Mesenchymal stem cell (in vitro differentiated cells and primary cell): ENCODE measurements at regions not wholly inside any gene's neighbourhood (a gene's known extent, or its start where the extent isn't known, plus 50 kb on each side); places are given as distances from the start of the nearest gene placed in this dataset.

Experiments used
- DNase-seq: peaks from one replicate; pipeline ENCODE4 v3.0.0-alpha.2; 2013
- H2AFZ ChIP-seq: one replicate; pipeline ENCODE4 v1.6.1; 2013; ENCODE audit warnings: low read depth, mild to moderate bottlenecking, control low read depth, inconsistent platforms, low read length, moderate library complexity
- H2AK5ac ChIP-seq: 2 replicates; pipeline ENCODE4 v1.6.1; 2013; ENCODE audit warnings: low read length, moderate library complexity, mild to moderate bottlenecking, inconsistent platforms; ENCODE audit not compliant: severe bottlenecking
- H2BK120ac ChIP-seq: one replicate; pipeline ENCODE4 v1.6.1; 2013; ENCODE audit warnings: low read depth, mild to moderate bottlenecking, inconsistent platforms, low read length, moderate library complexity
- H2BK12ac ChIP-seq, 2 experiments: one replicate each; pipeline ENCODE4 v1.6.1; 2013; ENCODE audit warnings: inconsistent platforms in 2 of 2, low read length in 2 of 2, mild to moderate bottlenecking in 2 of 2, moderate library complexity in 2 of 2, control low read depth in 1 of 2
- H2BK15ac ChIP-seq: one replicate; pipeline ENCODE4 v1.6.1; 2013; ENCODE audit warnings: mild to moderate bottlenecking, low read depth, inconsistent platforms; ENCODE audit not compliant: poor library complexity, severe bottlenecking
- H2BK5ac ChIP-seq: 2 replicates; pipeline ENCODE4 v1.6.1; 2013; ENCODE audit warnings: low read depth, mild to moderate bottlenecking, low read length, control low read depth, inconsistent platforms; ENCODE audit not compliant: poor library complexity, severe bottlenecking
- H3K14ac ChIP-seq, 2 experiments: one replicate each; pipeline ENCODE4 v1.6.1; 2013; ENCODE audit warnings: inconsistent platforms in 2 of 2, low read length in 2 of 2, control low read depth in 1 of 2, mild to moderate bottlenecking in 1 of 2, moderate library complexity in 1 of 2
- H3K18ac ChIP-seq, 2 experiments: one replicate each; pipeline ENCODE4 v1.6.1; 2013; ENCODE audit warnings: inconsistent platforms in 2 of 2, low read length in 2 of 2, control low read depth in 1 of 2, low read depth in 1 of 2, mild to moderate bottlenecking in 1 of 2
- H3K23ac ChIP-seq, 2 experiments: one replicate each; pipeline ENCODE4 v1.6.1; 2013; ENCODE audit warnings: inconsistent platforms in 2 of 2, low read length in 2 of 2, mild to moderate bottlenecking in 2 of 2, moderate library complexity in 2 of 2, control low read depth in 1 of 2
- H3K27ac ChIP-seq: 2 replicates; pipeline ENCODE4 v1.5.1; 2013; ENCODE audit warnings: mild to moderate bottlenecking, moderate library complexity, low read length, control low read depth, inconsistent platforms; ENCODE audit not compliant: poor library complexity, severe bottlenecking
- H3K27me3 ChIP-seq, 2 experiments: 2 replicates each; pipeline versions ENCODE4 v1.6.1 to v1.7.0; 2013; ENCODE audit warnings: low read length in 2 of 2, mild to moderate bottlenecking in 2 of 2, moderate library complexity in 2 of 2, control low read depth in 1 of 2, inconsistent platforms in 1 of 2; ENCODE audit not compliant: control insufficient read depth in 1 of 2, insufficient read depth in 1 of 2
- H3K36me3 ChIP-seq, 2 experiments: 2 replicates each; pipeline versions ENCODE4 v1.6.1 to v1.7.0; 2013; ENCODE audit warnings: low read length in 2 of 2, control low read depth in 1 of 2, inconsistent platforms in 1 of 2, low read depth in 1 of 2, mild to moderate bottlenecking in 1 of 2; ENCODE audit not compliant: insufficient read depth in 2 of 2, control insufficient read depth in 1 of 2
- H3K4ac ChIP-seq, 2 experiments: one replicate each; pipeline ENCODE4 v1.6.1; 2013; ENCODE audit warnings: inconsistent platforms in 2 of 2, low read length in 2 of 2, mild to moderate bottlenecking in 2 of 2, moderate library complexity in 2 of 2, control low read depth in 1 of 2, low read depth in 1 of 2
- H3K4me1 ChIP-seq: 2 replicates; pipeline ENCODE4 v1.6.1; 2013; ENCODE audit warnings: low read depth, low read length, control low read depth; ENCODE audit not compliant: control insufficient read depth, insufficient read depth
- H3K4me2 ChIP-seq: 2 replicates; pipeline ENCODE4 v1.6.1; 2013; ENCODE audit warnings: low read length, mild to moderate bottlenecking, inconsistent platforms; ENCODE audit not compliant: poor library complexity, severe bottlenecking
- H3K4me3 ChIP-seq, 2 experiments: 2 replicates each; pipeline versions ENCODE4 v1.5.1 to v1.7.0; 2013; ENCODE audit warnings: low read length in 2 of 2, mild to moderate bottlenecking in 2 of 2, control low read depth in 1 of 2, low read depth in 1 of 2; ENCODE audit not compliant: insufficient read depth in 1 of 2
- H3K79me1 ChIP-seq: replicated peaks from 2 replicates; pipeline ENCODE4 v1.6.1; 2013; ENCODE audit warnings: mild to moderate bottlenecking, control low read depth, low read length, inconsistent platforms; ENCODE audit not compliant: poor library complexity, severe bottlenecking
- H3K9ac ChIP-seq: 2 replicates; pipeline ENCODE4 v1.7.0; 2013; ENCODE audit warnings: mild to moderate bottlenecking, low read length, moderate library complexity
- H3K9me3 ChIP-seq: 2 replicates; pipeline ENCODE4 v1.7.0; 2013; ENCODE audit warnings: mild to moderate bottlenecking, low read length; ENCODE audit not compliant: control insufficient read depth
- H4K8ac ChIP-seq: one replicate; pipeline ENCODE4 v1.6.1; 2013; ENCODE audit warnings: inconsistent platforms, mild to moderate bottlenecking, low read length, moderate library complexity
- H4K91ac ChIP-seq: one replicate; pipeline ENCODE4 v1.6.1; 2013; ENCODE audit warnings: mild to moderate bottlenecking, low read length, inconsistent platforms
- WGBS: methylation state at CpG from one replicate; pipeline ENCODE4 v1.1.7; 2013; ENCODE audit warnings: mixed read lengths; 5-methylcytosine and 5-hydroxymethylcytosine counted together

GRCh38 chr15:26438718-26439117, 334.1 kb downstream of the GABRB3 start:
- H2BK12ac ChIP-seq, result no peak overlapping the region
- no peak overlapping the region for H4K8ac ChIP-seq
- no peak overlapping the region for H2BK5ac ChIP-seq
- H2BK15ac ChIP-seq, result no peak overlapping the region
- WGBS, result 82% methylated on average over 6 of the region's 6 CpGs
- H3K27me3 ChIP-seq, result no peaks in the 10 kb centered on the region
- no peak overlapping the region for H3K4me2 ChIP-seq
- H3K4me3 ChIP-seq, result no peak overlapping the region
- no peak overlapping the region for H3K18ac ChIP-seq
- H3K9me3 ChIP-seq, result peaks cover 3% of the 10 kb centered on the region
- no peaks in the 10 kb centered on the region for H3K36me3 ChIP-seq
- no peak overlapping the region for H3K9ac ChIP-seq
- H3K23ac ChIP-seq, result no peak overlapping the region
- H3K79me1 ChIP-seq, result no peaks in the 10 kb centered on the region
- no peak overlapping the region for H2BK120ac ChIP-seq
- no peaks in the 10 kb centered on the region for H3K4me1 ChIP-seq
- no peak overlapping the region for H3K14ac ChIP-seq
- H2AK5ac ChIP-seq, result no peak overlapping the region
- no peak overlapping the region for H3K27ac ChIP-seq
- no peak overlapping the region for H4K91ac ChIP-seq
- DNase-seq, result no peak
- no peak overlapping the region for H2AFZ ChIP-seq
- H3K4ac ChIP-seq, result no peak overlapping the region

GRCh38 chr15:26438316-26438715, 334.6 kb downstream of the GABRB3 start:
- Histone ChIP-seq H3K4me3 (no peak overlapping the region), H3K18ac (no peak overlapping the region)

GRCh38 chr15:26433818-26434217, 339.0 kb downstream of the GABRB3 start:
- no peak overlapping the region for H2AFZ ChIP-seq
- no peak overlapping the region for H3K4me2 ChIP-seq
- no peak overlapping the region for H4K8ac ChIP-seq
- H3K4me3 ChIP-seq, result no peak overlapping the region
- no peaks in the 10 kb centered on the region for H3K36me3 ChIP-seq
- H3K23ac ChIP-seq, result no peak overlapping the region
- H3K27ac ChIP-seq, result no peak overlapping the region
- H3K9ac ChIP-seq, result no peak overlapping the region
- no peak overlapping the region for H2BK5ac ChIP-seq
- no peak overlapping the region for H3K18ac ChIP-seq
- H2AK5ac ChIP-seq, result no peak overlapping the region
- H3K9me3 ChIP-seq, result peaks cover 8% of the 10 kb centered on the region
- 90% methylated on average over 5 of the region's 5 CpGs for WGBS
- H2BK12ac ChIP-seq, result no peak overlapping the region
- H3K14ac ChIP-seq, result no peak overlapping the region
- no peak for DNase-seq
- H3K4me1 ChIP-seq, result no peaks in the 10 kb centered on the region
- H2BK15ac ChIP-seq, result no peak overlapping the region
- H3K27me3 ChIP-seq, result no peaks in the 10 kb centered on the region
- H4K91ac ChIP-seq, result no peak overlapping the region
- H2BK120ac ChIP-seq, result no peak overlapping the region
- H3K79me1 ChIP-seq, result no peaks in the 10 kb centered on the region
- H3K4ac ChIP-seq, result no peak overlapping the region

More at GRCh38 chr15:26438316-26438715, 334.6 kb downstream of the GABRB3 start:
- Histone ChIP-seq H3K4me1 (no peaks in the 10 kb centered on the region), H3K9me3 (peaks cover 3% of the 10 kb centered on the region), H2BK5ac (no peak overlapping the region), H4K8ac (no peak overlapping the region), H2BK120ac (no peak overlapping the region), H3K27me3 (no peaks in the 10 kb centered on the region), H3K14ac (no peak overlapping the region), H2BK12ac (no peak overlapping the region), H3K4ac (no peak overlapping the region), H3K79me1 (no peaks in the 10 kb centered on the region), H2AFZ (no peak overlapping the region), H4K91ac (no peak overlapping the region), H3K36me3 (no peaks in the 10 kb centered on the region), H2AK5ac (no peak overlapping the region), H3K9ac (no peak overlapping the region), H3K27ac (no peak overlapping the region), H2BK15ac (no peak overlapping the region), H3K23ac (no peak overlapping the region), H3K4me2 (no peak overlapping the region)
- no peak for DNase-seq
- 69% methylated on average over 4 of the region's 4 CpGs for WGBS

- 76% methylated on average over 2 of the region's 2 CpGs for WGBS
Observed at GRCh38 chr15:26433060-26433459, 339.8 kb downstream of the GABRB3 start.

More at GRCh38 chr15:26433060-26433459, 339.8 kb downstream of the GABRB3 start:
- no peak overlapping the region for H2AFZ ChIP-seq
- H2BK120ac ChIP-seq, result no peak overlapping the region
- H3K27ac ChIP-seq, result no peak overlapping the region
- H3K9ac ChIP-seq, result no peak overlapping the region
- no peak overlapping the region for H2BK15ac ChIP-seq
- no peak overlapping the region for H2BK5ac ChIP-seq
- H2AK5ac ChIP-seq, result no peak overlapping the region
- H3K9me3 ChIP-seq, result peaks cover 8% of the 10 kb centered on the region
- H3K4me3 ChIP-seq, result no peak overlapping the region
- H3K27me3 ChIP-seq, result no peaks in the 10 kb centered on the region
- DNase-seq, result no peak
- no peaks in the 10 kb centered on the region for H3K36me3 ChIP-seq
- no peak overlapping the region for H2BK12ac ChIP-seq
- H4K91ac ChIP-seq, result no peak overlapping the region
- H3K79me1 ChIP-seq, result no peaks in the 10 kb centered on the region
- no peak overlapping the region for H3K23ac ChIP-seq
- H3K4me2 ChIP-seq, result no peak overlapping the region
- H3K18ac ChIP-seq, result no peak overlapping the region
- H4K8ac ChIP-seq, result no peak overlapping the region
- H3K4ac ChIP-seq, result no peak overlapping the region
- no peaks in the 10 kb centered on the region for H3K4me1 ChIP-seq
- no peak overlapping the region for H3K14ac ChIP-seq
